ENCODE measurements at regions not wholly inside any gene's neighbourhood (a gene's known extent, or its start where the extent isn't known, plus 50 kb on each side); places are given as distances from the start of the nearest gene placed in this dataset.

DNA sequence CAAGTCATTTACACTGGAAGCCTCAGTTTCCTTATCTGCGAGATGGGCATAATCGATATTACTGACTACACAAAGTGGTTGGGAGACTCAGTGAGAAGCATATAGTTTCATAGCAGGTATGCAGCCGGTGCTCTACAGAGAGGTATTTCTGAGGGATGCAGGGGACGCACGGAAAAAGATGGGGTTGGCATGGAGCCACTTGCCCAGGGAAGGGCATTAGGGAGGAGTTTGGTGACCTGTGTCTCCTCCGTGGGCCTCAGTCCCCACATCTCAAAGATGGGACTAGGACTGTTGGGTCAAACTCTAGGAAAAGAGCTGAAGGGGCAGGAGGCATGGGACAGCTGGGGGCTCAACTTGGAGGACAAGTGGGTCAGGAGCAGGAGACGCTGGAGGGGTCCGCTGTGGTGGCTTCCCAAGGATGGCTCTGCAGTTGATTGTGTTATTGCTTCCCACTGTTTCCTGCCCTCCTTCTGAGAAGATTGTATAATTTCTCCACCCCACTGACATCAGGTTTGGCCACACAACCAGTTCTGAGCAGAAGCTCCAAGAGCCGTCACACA is 158.6 kb upstream of the ALDH1B1 start:
- TF ChIP-seq, protein P1, sequence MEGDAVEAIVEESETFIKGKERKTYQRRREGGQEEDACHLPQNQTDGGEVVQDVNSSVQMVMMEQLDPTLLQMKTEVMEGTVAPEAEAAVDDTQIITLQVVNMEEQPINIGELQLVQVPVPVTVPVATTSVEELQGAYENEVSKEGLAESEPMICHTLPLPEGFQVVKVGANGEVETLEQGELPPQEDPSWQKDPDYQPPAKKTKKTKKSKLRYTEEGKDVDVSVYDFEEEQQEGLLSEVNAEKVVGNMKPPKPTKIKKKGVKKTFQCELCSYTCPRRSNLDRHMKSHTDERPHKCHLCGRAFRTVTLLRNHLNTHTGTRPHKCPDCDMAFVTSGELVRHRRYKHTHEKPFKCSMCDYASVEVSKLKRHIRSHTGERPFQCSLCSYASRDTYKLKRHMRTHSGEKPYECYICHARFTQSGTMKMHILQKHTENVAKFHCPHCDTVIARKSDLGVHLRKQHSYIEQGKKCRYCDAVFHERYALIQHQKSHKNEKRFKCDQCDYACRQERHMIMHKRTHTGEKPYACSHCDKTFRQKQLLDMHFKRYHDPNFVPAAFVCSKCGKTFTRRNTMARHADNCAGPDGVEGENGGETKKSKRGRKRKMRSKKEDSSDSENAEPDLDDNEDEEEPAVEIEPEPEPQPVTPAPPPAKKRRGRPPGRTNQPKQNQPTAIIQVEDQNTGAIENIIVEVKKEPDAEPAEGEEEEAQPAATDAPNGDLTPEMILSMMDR (IDR thresholded peaks at IDR 0.05; ENCODE audit: insufficient read depth, low read length, poor library complexity, severe bottlenecking) = no peak
- TF ChIP-seq EZH2phosphoT487 (conservative IDR thresholded peaks at IDR 0.05; ENCODE audit: low read length) = no peak

Measured in SU-DHL-6 (cell line).